DND-41 (cell line): ENCODE measurements at regions not wholly inside any gene's neighbourhood (a gene's known extent, or its start where the extent isn't known, plus 50 kb on each side); places are given as distances from the start of the nearest gene placed in this dataset.

ENCODE experiments used
- ATAC-seq: fragments of 200-7000 bp; cut with Tn5 transposase; 3 replicates; pipeline ENCODE4 v1.9.1; 2021; ENCODE audit warnings: low read depth; ENCODE audit not compliant: insufficient read depth
- DNase-seq: peaks from one replicate; pipeline ENCODE4 v3.0.0-alpha.2; 2020
- H2AFZ ChIP-seq: 2 replicates; pipeline ENCODE4 v1.6.0; 2012; ENCODE audit warnings: low read depth, low read length
- H3K27ac ChIP-seq: 2 replicates; pipeline ENCODE4 v1.5.1; 2012; ENCODE audit warnings: low read length, inconsistent platforms
- H3K27me3 ChIP-seq: fragments of 200-600 bp; sonication (generic); 2 replicates; pipeline ENCODE4 v1.6.0; 2012; ENCODE audit warnings: low read length, mild to moderate bottlenecking, inconsistent platforms; ENCODE audit not compliant: insufficient read depth, poor library complexity
- H3K36me3 ChIP-seq: 2 replicates; pipeline ENCODE4 v1.5.1; 2012; ENCODE audit warnings: low read length, inconsistent platforms; ENCODE audit not compliant: insufficient read depth
- H3K4me1 ChIP-seq: 2 replicates; pipeline ENCODE4 v1.5.1; 2012; ENCODE audit warnings: mild to moderate bottlenecking, low read length; ENCODE audit not compliant: insufficient read depth
- H3K4me2 ChIP-seq: 2 replicates; pipeline ENCODE4 v1.6.0; 2012; ENCODE audit warnings: mild to moderate bottlenecking, moderate library complexity, low read length, inconsistent platforms; ENCODE audit not compliant: insufficient read depth
- H3K4me3 ChIP-seq, 2 experiments: fragments of 200-600 bp in 1 of 2; shearing (Covaris generic) in 1 of 2; 2 replicates each; pipeline ENCODE4 v1.5.1; 2012 to 2016; ENCODE audit warnings: inconsistent platforms in 2 of 2, low read length in 2 of 2, mild to moderate bottlenecking in 2 of 2, low read depth in 1 of 2, moderate library complexity in 1 of 2
- H3K79me2 ChIP-seq: 2 replicates; pipeline ENCODE4 v1.6.0; 2012; ENCODE audit warnings: low read length, inconsistent platforms; ENCODE audit not compliant: insufficient read depth
- H3K9ac ChIP-seq: 2 replicates; pipeline ENCODE4 v1.6.0; 2012; ENCODE audit warnings: low read depth, mild to moderate bottlenecking, inconsistent platforms, low read length, moderate library complexity
- H3K9me3 ChIP-seq: 2 replicates; pipeline ENCODE4 v1.5.1; 2012; ENCODE audit warnings: low read length, moderate library complexity, mild to moderate bottlenecking, inconsistent platforms; ENCODE audit not compliant: insufficient read depth, severe bottlenecking
- H4K20me1 ChIP-seq: 2 replicates; pipeline ENCODE4 v1.6.0; 2012; ENCODE audit warnings: low read length; ENCODE audit not compliant: insufficient read depth
- EZH2 ChIP-seq: IDR thresholded peaks from 3 replicates; pipeline ENCODE4 v1.6.1; 2012; ENCODE audit warnings: borderline replicate concordance, low read depth, mild to moderate bottlenecking, moderate library complexity, low read length, inconsistent platforms; ENCODE audit not compliant: severe bottlenecking
- TF ChIP-seq, protein P1 (sequence below): IDR thresholded peaks from 2 replicates; pipeline ENCODE4 v1.5.1; 2012; ENCODE audit warnings: borderline replicate concordance, low read length, moderate library complexity, mild to moderate bottlenecking; ENCODE audit not compliant: poor library complexity, severe bottlenecking; ENCODE audit errors: extremely low read depth

DNA sequence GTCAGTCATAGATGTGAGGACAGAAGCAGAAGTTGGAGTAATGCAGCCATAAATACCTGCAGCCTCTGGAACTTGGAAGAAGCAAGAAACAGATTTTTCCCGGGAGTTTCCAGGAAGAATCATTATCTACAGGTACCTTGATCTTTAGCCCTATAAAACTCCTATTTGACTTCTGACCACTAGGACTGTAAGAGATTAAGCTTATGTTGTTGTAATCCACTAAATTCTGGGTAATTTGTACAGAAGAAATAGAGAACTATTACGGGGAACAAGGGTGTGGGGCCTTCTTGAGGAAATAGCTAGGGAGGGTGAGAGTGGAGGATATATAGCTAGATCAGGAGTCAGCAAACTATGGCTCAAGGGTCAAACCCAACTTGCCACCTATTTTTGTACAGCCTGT lies 353.2 kb downstream of the SLC4A3 start:
- Histone ChIP-seq H3K36me3 (no peaks in the 10 kb centered on the region), H3K4me2 (no peak overlapping the region), H2AFZ (no peak overlapping the region), H3K9me3 (no peaks in the 10 kb centered on the region), H3K4me3 (no peak overlapping the region), H4K20me1 (no peaks in the 10 kb centered on the region), H3K9ac (no peak overlapping the region), H3K27ac (no peak overlapping the region), H3K27me3 (peaks cover 3% of the 10 kb centered on the region), H3K79me2 (no peaks in the 10 kb centered on the region), H3K4me1 (no peaks in the 10 kb centered on the region)
- ATAC-seq (no peak), DNase-seq (no peak)
- no peak for TF ChIP-seq EZH2
- TF ChIP-seq, protein P1, sequence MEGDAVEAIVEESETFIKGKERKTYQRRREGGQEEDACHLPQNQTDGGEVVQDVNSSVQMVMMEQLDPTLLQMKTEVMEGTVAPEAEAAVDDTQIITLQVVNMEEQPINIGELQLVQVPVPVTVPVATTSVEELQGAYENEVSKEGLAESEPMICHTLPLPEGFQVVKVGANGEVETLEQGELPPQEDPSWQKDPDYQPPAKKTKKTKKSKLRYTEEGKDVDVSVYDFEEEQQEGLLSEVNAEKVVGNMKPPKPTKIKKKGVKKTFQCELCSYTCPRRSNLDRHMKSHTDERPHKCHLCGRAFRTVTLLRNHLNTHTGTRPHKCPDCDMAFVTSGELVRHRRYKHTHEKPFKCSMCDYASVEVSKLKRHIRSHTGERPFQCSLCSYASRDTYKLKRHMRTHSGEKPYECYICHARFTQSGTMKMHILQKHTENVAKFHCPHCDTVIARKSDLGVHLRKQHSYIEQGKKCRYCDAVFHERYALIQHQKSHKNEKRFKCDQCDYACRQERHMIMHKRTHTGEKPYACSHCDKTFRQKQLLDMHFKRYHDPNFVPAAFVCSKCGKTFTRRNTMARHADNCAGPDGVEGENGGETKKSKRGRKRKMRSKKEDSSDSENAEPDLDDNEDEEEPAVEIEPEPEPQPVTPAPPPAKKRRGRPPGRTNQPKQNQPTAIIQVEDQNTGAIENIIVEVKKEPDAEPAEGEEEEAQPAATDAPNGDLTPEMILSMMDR: no peak

DNA sequence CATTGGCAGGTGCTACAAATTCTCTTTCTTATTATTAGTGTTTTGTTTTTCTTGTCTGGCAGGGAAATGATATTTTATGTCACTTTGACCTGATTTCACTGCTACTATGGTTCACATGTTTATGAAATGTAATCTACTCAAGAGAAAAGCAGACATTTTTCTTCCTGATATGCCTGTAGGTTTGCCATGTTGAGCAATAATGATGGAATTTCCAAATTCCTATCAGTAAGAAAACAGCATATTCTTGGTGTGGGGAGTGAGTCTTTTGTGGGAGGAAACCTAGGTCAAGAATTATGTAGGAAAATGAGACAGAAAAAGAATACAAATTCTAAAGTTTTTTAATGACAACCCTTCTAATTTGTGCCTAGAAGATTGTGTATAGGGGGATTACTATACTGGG lies 356.4 kb downstream of the SLC4A3 start:
- Histone ChIP-seq H4K20me1 (no peaks in the 10 kb centered on the region), H3K4me1 (no peaks in the 10 kb centered on the region), H3K9me3 (no peaks in the 10 kb centered on the region), H3K9ac (no peak overlapping the region), H3K4me3 (no peak overlapping the region), H3K79me2 (no peaks in the 10 kb centered on the region), H3K36me3 (no peaks in the 10 kb centered on the region), H3K27me3 (peaks cover 1% of the 10 kb centered on the region), H3K27ac (no peak overlapping the region), H2AFZ (no peak overlapping the region), H3K4me2 (no peak overlapping the region)
- DNase-seq (no peak), ATAC-seq (no peak)
- TF ChIP-seq EZH2: no peak
- TF ChIP-seq, protein P1: no peak

DNA sequence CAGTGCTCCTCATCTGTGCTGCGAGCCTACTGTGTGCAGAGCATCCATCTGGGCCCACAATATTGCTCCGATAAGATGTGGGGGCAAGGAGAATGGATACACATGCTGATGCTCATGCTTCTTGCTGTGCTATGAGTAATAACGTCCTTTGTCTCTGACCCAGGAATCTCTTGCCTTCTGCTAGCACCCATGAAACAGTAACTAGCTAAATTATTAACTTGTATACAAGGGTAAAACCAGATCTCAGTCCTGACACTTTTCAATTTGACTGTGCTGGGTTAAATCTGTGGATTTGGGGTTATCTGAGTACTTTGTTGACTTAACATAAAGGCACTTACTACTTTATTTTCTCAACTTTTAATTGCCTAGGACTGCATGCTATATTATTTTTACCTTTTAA lies 357.6 kb downstream of the SLC4A3 start:
- H3K4me1 ChIP-seq: no peaks in the 10 kb centered on the region
- no peak for ATAC-seq
- H3K9ac ChIP-seq: no peak overlapping the region
- no peak for DNase-seq
- H3K27ac ChIP-seq: no peak overlapping the region
- no peaks in the 10 kb centered on the region for H3K36me3 ChIP-seq
- H3K79me2 ChIP-seq: no peaks in the 10 kb centered on the region
- no peak overlapping the region for H3K4me3 ChIP-seq
- H3K9me3 ChIP-seq: no peaks in the 10 kb centered on the region
- no peaks in the 10 kb centered on the region for H3K27me3 ChIP-seq
- TF ChIP-seq EZH2: no peak
- TF ChIP-seq, protein P1: no peak
- H2AFZ ChIP-seq: no peak overlapping the region
- no peaks in the 10 kb centered on the region for H4K20me1 ChIP-seq
- no peak overlapping the region for H3K4me2 ChIP-seq

DNA sequence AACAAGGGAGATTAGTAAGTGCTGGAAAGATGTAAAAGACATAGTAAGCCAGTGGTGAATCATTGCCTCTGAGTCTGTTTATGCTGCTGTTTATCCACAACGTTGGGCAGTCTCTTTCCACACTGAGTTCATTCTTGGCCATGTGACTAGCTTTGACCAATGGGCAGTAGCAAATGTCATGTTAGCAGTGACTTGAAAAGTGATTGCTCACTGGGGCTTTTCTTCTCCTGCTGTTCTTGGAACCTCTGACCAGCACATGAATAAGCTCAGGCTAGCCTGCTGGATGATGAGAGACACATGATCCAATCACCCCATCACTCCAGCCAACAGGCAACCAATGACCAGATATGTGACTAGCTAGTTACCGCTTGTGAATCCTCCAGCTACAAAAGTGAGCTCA lies 360.4 kb downstream of the SLC4A3 start:
- peaks cover 3% of the 10 kb centered on the region for H3K27me3 ChIP-seq
- H3K36me3 ChIP-seq: no peaks in the 10 kb centered on the region
- ATAC-seq (no peak), DNase-seq (no peak)
- no peak overlapping the region for H3K4me3 ChIP-seq
- no peaks in the 10 kb centered on the region for H3K9me3 ChIP-seq
- H3K4me2 ChIP-seq: no peak overlapping the region
- H2AFZ ChIP-seq: no peak overlapping the region
- H4K20me1 ChIP-seq: no peaks in the 10 kb centered on the region
- TF ChIP-seq, protein P1: no peak
- TF ChIP-seq EZH2: no peak
- H3K27ac ChIP-seq: no peak overlapping the region
- no peak overlapping the region for H3K9ac ChIP-seq
- no peaks in the 10 kb centered on the region for H3K4me1 ChIP-seq
- H3K79me2 ChIP-seq: no peaks in the 10 kb centered on the region
